CD4-positive, alpha-beta T cell (primary cell): ENCODE measurements at regions not wholly inside any gene's neighbourhood (a gene's known extent, or its start where the extent isn't known, plus 50 kb on each side); places are given as distances from the start of the nearest gene placed in this dataset.

Experiments
- ATAC-seq: fragments of 200-7000 bp; cut with Tn5 transposase; one replicate; pipeline ENCODE4 v1.10.0; 2022; ENCODE audit warnings: mild to moderate bottlenecking; ENCODE audit not compliant: poor library complexity
- CTCF ChIA-PET: fragments of 350-600 bp; sonication (Branson Sonifier 250); formaldehyde crosslinking; loops from one replicate; lab custom pipeline; 2021; ENCODE audit warnings: antibody characterized with exemption, inconsistent platforms; lab: Charles Lee
- POLR2A ChIA-PET: fragments of 350-600 bp; sonication (Branson Sonifier 250); formaldehyde crosslinking; loops from one replicate; lab custom pipeline; 2021; ENCODE audit warnings: antibody characterized with exemption, inconsistent platforms; lab: Charles Lee
- DNase-seq, 14 experiments: peaks; one replicate each; pipeline ENCODE4 v3.0.0-alpha.2; 2013 to 2020; ENCODE audit warnings: mixed read lengths in 2 of 14
- H3K27ac ChIP-seq, 2 donors: one replicate each; pipeline versions ENCODE4 v1.5.1 to v1.7.0; 2013; ENCODE audit warnings: low read length in 2 of 2, low read depth in 1 of 2, mild to moderate bottlenecking in 1 of 2
- H3K27me3 ChIP-seq, 2 experiments: 1 replicate in 1 of 2; 2 replicates in 1 of 2; pipeline versions ENCODE4 v1.6.1 to v1.7.0; 2013; ENCODE audit warnings: low read length in 2 of 2, control low read depth in 1 of 2, mild to moderate bottlenecking in 1 of 2, moderate library complexity in 1 of 2; ENCODE audit not compliant: insufficient read depth in 2 of 2, control insufficient read depth in 1 of 2
- H3K36me3 ChIP-seq: one replicate; pipeline ENCODE4 v1.6.1; 2013; ENCODE audit warnings: low read length, control low read depth; ENCODE audit not compliant: insufficient read depth
- H3K4me1 ChIP-seq: one replicate; pipeline ENCODE4 v1.6.1; 2013; ENCODE audit warnings: low read length, control low read depth; ENCODE audit not compliant: insufficient read depth
- H3K4me3 ChIP-seq: one replicate; pipeline ENCODE4 v1.5.1; 2013; ENCODE audit warnings: mild to moderate bottlenecking, low read length, moderate library complexity
- H3K9me3 ChIP-seq, 2 experiments: 1 replicate in 1 of 2; 2 replicates in 1 of 2; pipeline versions ENCODE4 v1.6.1 to v1.7.0; 2013; ENCODE audit warnings: low read length in 2 of 2, mild to moderate bottlenecking in 2 of 2, control low read depth in 1 of 2, moderate library complexity in 1 of 2; ENCODE audit not compliant: control insufficient read depth in 1 of 2, insufficient read depth in 1 of 2
- H3K27ac Mint-ChIP-seq: one replicate; pipeline ENCODE4 v1.8.0; 2020; ENCODE audit warnings: mixed read lengths
- H3K27me3 Mint-ChIP-seq: one replicate; pipeline ENCODE4 v1.8.0; 2021; ENCODE audit warnings: mixed read lengths
- H3K36me3 Mint-ChIP-seq: one replicate; pipeline ENCODE4 v1.8.0; 2021; ENCODE audit warnings: low read depth, mixed read lengths
- H3K4me1 Mint-ChIP-seq: one replicate; pipeline ENCODE4 v1.8.0; 2021; ENCODE audit warnings: low read depth, mixed read lengths
- H3K4me3 Mint-ChIP-seq: one replicate; pipeline ENCODE4 v1.8.0; 2020; ENCODE audit warnings: mild to moderate bottlenecking, mixed read lengths
- H3K9me3 Mint-ChIP-seq: one replicate; pipeline ENCODE4 v1.8.0; 2020; ENCODE audit warnings: mixed read lengths
- intact Hi-C, 2 experiments: fragments of 100-400 bp; cut with DNase I in 1 of 2; cut with micrococcal nuclease in 1 of 2; formaldehyde crosslinking; loops; one replicate each; pipeline versions ENCODE4 v1.15.1 to v1.9.0; 2023 to 2025; cut with DNase I, micrococcal nuclease
- TF ChIP-seq, protein P1 (sequence below): fragments of 200-600 bp; IDR thresholded peaks from one replicate; pipeline ENCODE4 v1.8.0; 2022; ENCODE audit warnings: antibody characterized with exemption, mild to moderate bottlenecking

DNA sequence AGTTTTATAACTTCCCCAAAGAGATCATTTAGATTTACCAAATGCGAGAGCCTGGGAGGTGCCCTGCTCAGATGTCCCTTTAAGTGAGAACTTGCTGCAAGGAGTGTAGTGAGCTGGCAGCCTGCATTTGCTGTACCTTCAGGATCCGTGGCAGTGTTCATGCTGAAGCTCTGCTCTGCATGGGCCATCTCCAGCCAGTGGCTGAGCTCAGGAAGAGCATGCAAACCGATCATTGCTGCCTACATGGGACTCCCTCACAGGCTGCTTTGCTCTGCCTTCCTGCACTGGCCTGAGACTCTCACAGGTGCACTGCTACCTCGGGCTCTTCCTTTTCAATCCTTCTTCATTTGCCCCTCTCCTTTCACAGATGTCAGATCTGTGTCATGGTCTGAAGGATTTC is 152.0 kb upstream of the SFRP2 start:
- no peaks in the 10 kb centered on the region for H3K4me1 ChIP-seq
- Mint-ChIP-seq H3K4me3 (no peak overlapping the region), H3K4me1 (peaks cover 4% of the 10 kb centered on the region), H3K36me3 (no peaks in the 10 kb centered on the region), H3K27me3 (peaks cover 4% of the 10 kb centered on the region), H3K9me3 (peaks cover 2% of the 10 kb centered on the region), H3K27ac (no peak overlapping the region)
- TF ChIP-seq, protein P1, sequence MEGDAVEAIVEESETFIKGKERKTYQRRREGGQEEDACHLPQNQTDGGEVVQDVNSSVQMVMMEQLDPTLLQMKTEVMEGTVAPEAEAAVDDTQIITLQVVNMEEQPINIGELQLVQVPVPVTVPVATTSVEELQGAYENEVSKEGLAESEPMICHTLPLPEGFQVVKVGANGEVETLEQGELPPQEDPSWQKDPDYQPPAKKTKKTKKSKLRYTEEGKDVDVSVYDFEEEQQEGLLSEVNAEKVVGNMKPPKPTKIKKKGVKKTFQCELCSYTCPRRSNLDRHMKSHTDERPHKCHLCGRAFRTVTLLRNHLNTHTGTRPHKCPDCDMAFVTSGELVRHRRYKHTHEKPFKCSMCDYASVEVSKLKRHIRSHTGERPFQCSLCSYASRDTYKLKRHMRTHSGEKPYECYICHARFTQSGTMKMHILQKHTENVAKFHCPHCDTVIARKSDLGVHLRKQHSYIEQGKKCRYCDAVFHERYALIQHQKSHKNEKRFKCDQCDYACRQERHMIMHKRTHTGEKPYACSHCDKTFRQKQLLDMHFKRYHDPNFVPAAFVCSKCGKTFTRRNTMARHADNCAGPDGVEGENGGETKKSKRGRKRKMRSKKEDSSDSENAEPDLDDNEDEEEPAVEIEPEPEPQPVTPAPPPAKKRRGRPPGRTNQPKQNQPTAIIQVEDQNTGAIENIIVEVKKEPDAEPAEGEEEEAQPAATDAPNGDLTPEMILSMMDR, result no peak
- peaks cover 0 to 2% of the 10 kb centered on the region in 2 experiments for H3K9me3 ChIP-seq
- H3K27me3 ChIP-seq, result no peaks in the 10 kb centered on the region
- ChIA-PET CTCF (no interaction called here), POLR2A (no interaction called here)
- H3K27ac ChIP-seq, result no peak overlapping the region
- no peak overlapping the region for H3K4me3 ChIP-seq
- no peaks in the 10 kb centered on the region for H3K36me3 ChIP-seq
- intact Hi-C loops, result no loop called here
- no peak for ATAC-seq
- no peak for DNase-seq

DNA sequence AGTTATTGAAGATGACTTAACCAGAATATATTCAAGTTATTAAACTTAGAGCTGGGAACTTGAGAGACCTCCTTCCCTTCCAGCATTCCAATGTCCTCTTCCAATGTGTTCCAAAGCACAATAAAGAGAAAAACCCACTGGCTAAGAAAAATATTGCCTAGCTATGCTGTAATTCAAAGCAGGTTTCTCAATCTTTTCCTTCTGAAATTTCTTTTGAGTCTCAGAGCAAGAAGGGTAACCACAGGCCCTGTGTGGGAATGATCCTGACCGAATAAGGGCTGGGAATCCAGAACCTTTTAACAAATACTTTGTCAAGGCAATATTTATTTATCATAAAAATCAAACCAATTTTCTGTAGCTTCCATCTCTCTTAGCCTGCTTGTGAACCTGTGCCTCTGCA is 150.7 kb upstream of the SFRP2 start:
- Mint-ChIP-seq H3K27me3 (peaks cover 13% of the 10 kb centered on the region), H3K27ac (no peak overlapping the region), H3K36me3 (no peaks in the 10 kb centered on the region), H3K4me1 (peaks cover 4% of the 10 kb centered on the region), H3K9me3 (no peaks in the 10 kb centered on the region), H3K4me3 (no peak overlapping the region)
- Histone ChIP-seq H3K9me3 (no peaks in the 10 kb centered on the region), H3K36me3 (no peaks in the 10 kb centered on the region), H3K4me1 (no peaks in the 10 kb centered on the region), H3K4me3 (no peak overlapping the region), H3K27ac (no peak overlapping the region), H3K27me3 (no peaks in the 10 kb centered on the region)
- TF ChIP-seq, protein P1, result no peak
- ChIA-PET POLR2A (no interaction called here), CTCF (no interaction called here)
- ATAC-seq (no peak), DNase-seq (no peak)
- intact Hi-C loops, result no loop called here

DNA sequence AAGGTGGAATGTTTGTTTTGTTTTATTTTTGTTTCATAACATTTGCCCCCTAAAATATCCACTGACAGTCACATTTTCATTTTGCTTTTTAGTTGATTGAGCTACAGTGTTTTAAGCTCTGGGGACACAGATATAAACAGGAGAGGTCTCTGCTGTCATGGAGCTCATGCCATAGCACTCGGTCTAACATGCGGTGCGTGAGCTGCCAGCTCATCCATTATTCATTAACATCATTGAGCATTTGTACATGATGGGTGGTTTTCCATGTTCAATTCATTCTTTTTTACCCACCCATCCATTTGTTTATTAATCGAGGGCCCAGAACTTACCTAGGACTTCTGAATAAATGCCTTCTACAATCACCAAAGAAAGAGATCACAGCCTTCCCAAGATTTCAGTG is 150.1 kb upstream of the SFRP2 start:
- CTCF ChIA-PET, result no interaction called here
- H3K4me1 Mint-ChIP-seq, result peaks cover 3% of the 10 kb centered on the region

More for the DNA sequence above, 150.1 kb upstream of the SFRP2 start:
- no peaks in the 10 kb centered on the region for H3K4me1 ChIP-seq
- ATAC-seq (no peak), DNase-seq (no peak)
- H3K9me3 Mint-ChIP-seq, result no peaks in the 10 kb centered on the region
- no peak overlapping the region for H3K27ac Mint-ChIP-seq
- no peak overlapping the region for H3K4me3 ChIP-seq
- H3K27me3 ChIP-seq, result no peaks in the 10 kb centered on the region
- intact Hi-C loops, result no loop called here
- H3K36me3 ChIP-seq, result no peaks in the 10 kb centered on the region
- TF ChIP-seq, protein P1, result no peak
- no peaks in the 10 kb centered on the region for H3K36me3 Mint-ChIP-seq
- POLR2A ChIA-PET, result interaction anchor here (0.7 kb wide), 1 partner anchor 11 kb away, joined by 4 read pairs; no protein-coding TSS in a partner anchor
- H3K27ac ChIP-seq, result no peak overlapping the region
- no peaks in the 10 kb centered on the region for H3K9me3 ChIP-seq
- no peak overlapping the region for H3K4me3 Mint-ChIP-seq
- peaks cover 16% of the 10 kb centered on the region for H3K27me3 Mint-ChIP-seq
